ENCODE measurements at regions not wholly inside any gene's neighbourhood (a gene's known extent, or its start where the extent isn't known, plus 50 kb on each side); places are given as distances from the start of the nearest gene placed in this dataset.

GRCh38 chr7:96789914-96790313 is 80.3 kb upstream of the SEM1 start:
- Histone ChIP-seq H3K4ac (ENCODE audit: low read depth, low read length) (no peak overlapping the region), H3K4me1 (ENCODE audit: insufficient read depth, low read length) (peaks cover 2% of the 10 kb centered on the region; the same call in 1 of the 2 replicates), H2BK15ac (ENCODE audit: low read depth, low read length) (no peak overlapping the region), H3K79me1 (ENCODE audit: insufficient read depth, low read depth, low read length, poor library complexity, severe bottlenecking) (no peaks in the 10 kb centered on the region), H3T11ph (ENCODE audit: low read length) (no peak overlapping the region), H4K5ac (ENCODE audit: insufficient read length, low read depth, low read length) (no peak overlapping the region), H3K23ac (ENCODE audit: insufficient read length, low read depth, low read length) (no peak overlapping the region), H2BK20ac (ENCODE audit: low read depth, low read length, poor library complexity, severe bottlenecking) (no peak overlapping the region), H2BK120ac (ENCODE audit: low read depth, low read length, poor library complexity, severe bottlenecking) (no peak overlapping the region), H4K20me1 (ENCODE audit: control insufficient read depth, insufficient read depth, insufficient read length) (no peaks in the 10 kb centered on the region), H3K56ac (ENCODE audit: insufficient read length, low read depth, low read length) (no peak overlapping the region), H4K8ac (replicated peaks; ENCODE audit: insufficient read length, low read depth, low read length) (no peak overlapping the region), H3K23me2 (ENCODE audit: insufficient read length, low read depth, low read length, poor library complexity, severe bottlenecking) (no peaks in the 10 kb centered on the region), H2BK5ac (ENCODE audit: insufficient read length, low read length) (no peak overlapping the region), H2AK5ac (ENCODE audit: insufficient read length, low read length) (no peak overlapping the region), H3K27ac (ENCODE audit: insufficient read length, low read depth, low read length) (no peak overlapping the region), H4K91ac (ENCODE audit: insufficient read length, low read depth, low read length) (no peak overlapping the region), H3K9ac (ENCODE audit: extremely low read depth, insufficient read length, low read length) (no peak overlapping the region), H3K14ac (ENCODE audit: insufficient read depth, low read length) (no peak overlapping the region), H2BK12ac (ENCODE audit: insufficient read length, low read depth, low read length) (no peak overlapping the region), H3K27me3 (ENCODE audit: insufficient read depth, low read length) (no peaks in the 10 kb centered on the region), H3K9me3 (ENCODE audit: control insufficient read depth, low read depth, low read length) (no peaks in the 10 kb centered on the region), H2AFZ (ENCODE audit: low read length) (no peak overlapping the region), H3K79me2 (ENCODE audit: insufficient read depth, low read length) (no peaks in the 10 kb centered on the region), H3K18ac (ENCODE audit: insufficient read length, low read depth, low read length) (no peak overlapping the region), H3K4me2 (ENCODE audit: insufficient read depth, insufficient read length, low read length) (no peak overlapping the region)
- no peaks in the 10 kb centered on the region for H3K36me3 Mint-ChIP-seq (ENCODE audit: insufficient read depth in 1 of 3, low read depth in 3 of 3)
- no peak for TF ChIP-seq CTCF (conservative IDR thresholded peaks at IDR 0.05)
- H3K27me3 Mint-ChIP-seq (ENCODE audit: low read depth) = peaks cover 3% of the 10 kb centered on the region
- H3K27ac Mint-ChIP-seq = no peak overlapping the region
- no peak for DNase-seq
- peaks cover 31 to 37% of the 10 kb centered on the region in 2 experiments for H3K4me1 Mint-ChIP-seq
- H3K9me3 Mint-ChIP-seq = no peaks in the 10 kb centered on the region; a peak in 1 of 5 replicates
- no peak overlapping the region for H3K4me3 Mint-ChIP-seq
